ENCODE measurements at regions not wholly inside any gene's neighbourhood (a gene's known extent, or its start where the extent isn't known, plus 50 kb on each side); places are given as distances from the start of the nearest gene placed in this dataset.
"Not testable (repeated sequence)": the region's sequence is repeated elsewhere in the genome, so short reads cannot be mapped to it uniquely, and the experiment has no call there.

DNA sequence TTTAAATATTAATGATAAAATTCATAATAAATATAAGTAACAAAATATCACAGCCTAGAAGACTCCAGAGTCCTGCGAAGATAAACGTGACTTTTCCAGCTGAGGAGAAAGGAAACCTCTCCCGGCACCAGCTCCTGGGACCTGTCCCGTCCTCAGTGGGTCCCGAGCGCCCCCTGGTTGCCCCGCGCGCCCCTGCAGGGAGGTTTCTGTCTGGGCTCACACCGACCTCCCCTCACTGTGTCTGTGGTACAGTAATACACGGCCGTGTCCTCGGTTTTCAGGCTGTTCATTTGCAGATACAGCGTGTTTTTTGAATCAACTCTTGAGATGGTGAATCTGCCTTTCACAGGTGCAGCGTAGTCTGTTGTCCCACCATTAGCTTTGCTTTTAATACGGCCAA lies 478.7 kb downstream of the TP53TG3F start:
- H3K4me1 Mint-ChIP-seq; H3K9me3 ChIP-seq; H3K9me3 Mint-ChIP-seq; H3K4me3 ChIP-seq (ENCODE audit: control insufficient read depth in 1 of 2, extremely low read depth in 1 of 2, low read length in 1 of 2); H3K4me3 Mint-ChIP-seq; H3K4me1 ChIP-seq (ENCODE audit: control insufficient read depth in 1 of 2, extremely low read depth in 1 of 2, insufficient read depth in 2 of 2, low read length in 2 of 2); POLR2A ChIA-PET; CTCF ChIA-PET; H3K27ac ChIP-seq (ENCODE audit: low read length); DNase-seq; H3K36me3 ChIP-seq (ENCODE audit: control insufficient read depth in 2 of 2, extremely low read depth in 1 of 2, insufficient read depth in 1 of 2, low read length in 1 of 2); ATAC-seq (replicated peaks in 1 of 4); H3K27me3 ChIP-seq (replicated peaks in 1 of 2; ENCODE audit: control insufficient read depth in 2 of 2, extremely low read depth in 1 of 2, insufficient read depth in 2 of 2, low read length in 1 of 2); H3K27me3 Mint-ChIP-seq; H3K36me3 Mint-ChIP-seq; H3K27ac Mint-ChIP-seq: not testable (repeated sequence)
- no CpG with 5 or more reads among the region's 16 CpGs for WGBS (ENCODE audit: insufficient coverage)

GRCh38 chr16:33961536-33961935 lies 502.1 kb downstream of the TP53TG3F start:
- not testable (repeated sequence) for ATAC-seq (replicated peaks in 1 of 4)
- WGBS (ENCODE audit: insufficient coverage) = no CpG with 5 or more reads among the region's 7 CpGs

DNA sequence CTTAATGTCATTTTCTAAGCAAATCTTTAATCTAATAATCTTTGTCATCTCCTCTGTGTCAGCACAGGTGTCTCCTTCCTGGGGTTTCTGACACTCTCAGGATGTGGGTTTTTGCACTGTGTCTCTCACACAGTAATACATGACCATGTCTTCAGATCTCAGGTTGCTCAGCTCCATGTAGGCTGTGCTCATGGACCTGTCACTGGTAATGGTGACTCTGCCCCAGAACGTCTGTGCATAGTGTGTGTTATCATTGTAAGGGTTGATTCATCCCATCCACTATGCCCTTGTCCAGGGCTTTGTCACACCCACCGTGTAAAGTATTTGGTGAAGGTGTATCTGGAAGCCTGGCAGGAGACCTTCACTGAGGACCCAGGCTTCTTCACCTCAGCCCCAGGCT lies 506.1 kb downstream of the TP53TG3F start:
- H3K4me1 Mint-ChIP-seq; H3K27ac ChIP-seq (ENCODE audit: low read length); H3K36me3 Mint-ChIP-seq; H3K9me3 Mint-ChIP-seq; H3K27ac Mint-ChIP-seq; H3K4me3 ChIP-seq (ENCODE audit: control insufficient read depth in 1 of 2, extremely low read depth in 1 of 2, low read length in 1 of 2); H3K9me3 ChIP-seq; H3K36me3 ChIP-seq (ENCODE audit: control insufficient read depth in 2 of 2, extremely low read depth in 1 of 2, insufficient read depth in 1 of 2, low read length in 1 of 2); POLR2A ChIA-PET; DNase-seq; H3K27me3 ChIP-seq (replicated peaks in 1 of 2; ENCODE audit: control insufficient read depth in 2 of 2, extremely low read depth in 1 of 2, insufficient read depth in 2 of 2, low read length in 1 of 2); CTCF ChIA-PET; H3K4me1 ChIP-seq (ENCODE audit: control insufficient read depth in 1 of 2, extremely low read depth in 1 of 2, insufficient read depth in 2 of 2, low read length in 2 of 2); H3K4me3 Mint-ChIP-seq; H3K27me3 Mint-ChIP-seq: not testable (repeated sequence)
- WGBS (ENCODE audit: insufficient coverage) = no CpG with 5 or more reads among the region's 2 CpGs
- peak; percentile 34 to 55 (median 47) for ATAC-seq (replicated peaks in 1 of 4)

More at GRCh38 chr16:33961536-33961935, 502.1 kb downstream of the TP53TG3F start:
- H3K36me3 ChIP-seq (ENCODE audit: control insufficient read depth in 2 of 2, extremely low read depth in 1 of 2, insufficient read depth in 1 of 2, low read length in 1 of 2); H3K4me1 Mint-ChIP-seq; H3K4me3 ChIP-seq (ENCODE audit: control insufficient read depth in 1 of 2, extremely low read depth in 1 of 2, low read length in 1 of 2); H3K4me3 Mint-ChIP-seq; H3K27ac Mint-ChIP-seq; H3K27me3 ChIP-seq (replicated peaks in 1 of 2; ENCODE audit: control insufficient read depth in 2 of 2, extremely low read depth in 1 of 2, insufficient read depth in 2 of 2, low read length in 1 of 2); H3K27ac ChIP-seq (ENCODE audit: low read length); CTCF ChIA-PET; H3K9me3 ChIP-seq; H3K9me3 Mint-ChIP-seq; DNase-seq; H3K36me3 Mint-ChIP-seq; POLR2A ChIA-PET; H3K4me1 ChIP-seq (ENCODE audit: control insufficient read depth in 1 of 2, extremely low read depth in 1 of 2, insufficient read depth in 2 of 2, low read length in 2 of 2); H3K27me3 Mint-ChIP-seq: not testable (repeated sequence)

DNA sequence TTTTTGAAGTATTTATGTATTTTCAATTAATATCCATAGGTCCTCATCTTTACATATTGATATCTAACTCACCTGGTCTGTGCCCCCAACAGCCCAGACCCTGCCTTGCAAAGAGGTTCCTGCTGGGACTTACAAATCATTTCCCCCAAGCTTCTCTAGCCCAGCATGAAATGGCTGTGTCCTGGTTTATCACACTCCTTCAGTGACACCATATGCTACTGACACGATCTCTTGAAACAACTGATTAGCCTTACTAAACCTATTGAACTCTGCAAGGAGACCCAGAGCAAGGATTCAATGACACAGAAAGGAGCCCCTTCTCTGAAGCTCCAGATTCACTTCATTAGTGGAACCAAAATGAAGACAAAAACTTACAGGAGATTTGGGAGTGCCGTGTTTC lies 507.4 kb downstream of the TP53TG3F start:
- DNase-seq; H3K4me1 ChIP-seq (ENCODE audit: control insufficient read depth in 1 of 2, extremely low read depth in 1 of 2, insufficient read depth in 2 of 2, low read length in 2 of 2); H3K4me3 ChIP-seq (ENCODE audit: control insufficient read depth in 1 of 2, extremely low read depth in 1 of 2, low read length in 1 of 2); H3K27ac Mint-ChIP-seq; H3K4me3 Mint-ChIP-seq; H3K9me3 ChIP-seq; POLR2A ChIA-PET; ATAC-seq (replicated peaks in 1 of 4); H3K36me3 Mint-ChIP-seq; H3K36me3 ChIP-seq (ENCODE audit: control insufficient read depth in 2 of 2, extremely low read depth in 1 of 2, insufficient read depth in 1 of 2, low read length in 1 of 2); H3K4me1 Mint-ChIP-seq; CTCF ChIA-PET; H3K9me3 Mint-ChIP-seq; H3K27me3 Mint-ChIP-seq; H3K27me3 ChIP-seq (replicated peaks in 1 of 2; ENCODE audit: control insufficient read depth in 2 of 2, extremely low read depth in 1 of 2, insufficient read depth in 2 of 2, low read length in 1 of 2); H3K27ac ChIP-seq (ENCODE audit: low read length): not testable (repeated sequence)
- no CpG with 5 or more reads among the region's 2 CpGs for WGBS (ENCODE audit: insufficient coverage)

DNA sequence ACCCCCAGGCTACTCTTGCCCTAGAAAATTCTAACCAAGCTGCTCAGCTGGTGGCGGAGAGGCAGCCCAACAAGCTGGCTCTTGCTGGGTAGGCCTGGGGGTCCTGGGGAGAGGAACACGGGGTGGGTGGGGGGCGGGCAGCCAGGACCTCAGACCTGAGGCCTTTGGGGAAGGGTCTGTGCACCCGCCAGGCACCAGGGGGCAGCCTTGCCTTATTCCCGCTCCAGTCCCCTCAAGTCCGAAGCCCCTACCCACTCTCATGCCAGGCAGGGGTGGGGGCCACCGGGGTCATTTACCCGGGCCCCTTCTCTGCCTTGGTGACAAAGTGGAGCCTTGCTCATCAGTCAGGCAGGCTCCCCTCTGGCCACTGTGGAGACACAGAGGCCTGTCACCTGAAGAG lies 515.1 kb downstream of the TP53TG3F start:
- not testable (repeated sequence) for H3K9me3 ChIP-seq

GRCh38 chr16:33975744-33976143 lies 516.3 kb downstream of the TP53TG3F start:
- H3K27me3 ChIP-seq (replicated peaks in 1 of 2; ENCODE audit: control insufficient read depth in 2 of 2, extremely low read depth in 1 of 2, insufficient read depth in 2 of 2, low read length in 1 of 2); H3K27ac ChIP-seq (ENCODE audit: low read length); H3K4me3 ChIP-seq (ENCODE audit: control insufficient read depth in 1 of 2, extremely low read depth in 1 of 2, low read length in 1 of 2); POLR2A ChIA-PET; H3K4me1 Mint-ChIP-seq; DNase-seq; H3K27me3 Mint-ChIP-seq; H3K9me3 ChIP-seq; H3K4me3 Mint-ChIP-seq; H3K9me3 Mint-ChIP-seq; ATAC-seq (replicated peaks in 1 of 4); H3K36me3 Mint-ChIP-seq; H3K4me1 ChIP-seq (ENCODE audit: control insufficient read depth in 1 of 2, extremely low read depth in 1 of 2, insufficient read depth in 2 of 2, low read length in 2 of 2); H3K36me3 ChIP-seq (ENCODE audit: control insufficient read depth in 2 of 2, extremely low read depth in 1 of 2, insufficient read depth in 1 of 2, low read length in 1 of 2); CTCF ChIA-PET; H3K27ac Mint-ChIP-seq: not testable (repeated sequence)
- no CpG with 5 or more reads among the region's 55 CpGs for WGBS (ENCODE audit: insufficient coverage)

More for the DNA sequence above, 515.1 kb downstream of the TP53TG3F start:
- no CpG with 5 or more reads among the region's 8 CpGs for WGBS (ENCODE audit: insufficient coverage)
- H3K4me3 ChIP-seq (ENCODE audit: control insufficient read depth in 1 of 2, extremely low read depth in 1 of 2, low read length in 1 of 2); H3K4me1 ChIP-seq (ENCODE audit: control insufficient read depth in 1 of 2, extremely low read depth in 1 of 2, insufficient read depth in 2 of 2, low read length in 2 of 2); DNase-seq; CTCF ChIA-PET; H3K4me1 Mint-ChIP-seq; H3K27me3 Mint-ChIP-seq; H3K27ac Mint-ChIP-seq; H3K36me3 ChIP-seq (ENCODE audit: control insufficient read depth in 2 of 2, extremely low read depth in 1 of 2, insufficient read depth in 1 of 2, low read length in 1 of 2); H3K27ac ChIP-seq (ENCODE audit: low read length); H3K4me3 Mint-ChIP-seq; ATAC-seq (replicated peaks in 1 of 4); H3K9me3 Mint-ChIP-seq; POLR2A ChIA-PET; H3K27me3 ChIP-seq (replicated peaks in 1 of 2; ENCODE audit: control insufficient read depth in 2 of 2, extremely low read depth in 1 of 2, insufficient read depth in 2 of 2, low read length in 1 of 2); H3K36me3 Mint-ChIP-seq: not testable (repeated sequence)

DNA sequence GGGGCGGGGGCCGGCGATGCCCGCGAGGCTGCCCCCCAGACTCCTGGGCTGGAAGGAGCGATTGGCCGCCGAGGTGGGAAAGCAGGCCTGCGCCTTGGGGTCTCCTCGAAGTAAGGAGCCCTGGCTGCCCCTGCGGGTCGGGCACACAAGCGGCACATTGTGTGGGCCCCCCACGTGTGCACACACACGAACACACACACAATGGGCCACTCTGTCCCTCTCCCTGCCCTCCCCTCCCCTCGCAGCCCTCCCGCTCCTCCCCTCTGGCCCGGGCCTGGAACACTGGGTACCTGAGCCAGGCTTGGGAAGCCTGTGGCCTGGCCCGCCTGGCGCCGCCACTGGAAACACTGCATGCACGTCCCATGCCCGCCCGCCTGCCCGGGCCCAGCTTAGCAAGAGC lies 517.1 kb downstream of the TP53TG3F start:
- CTCF ChIA-PET; H3K4me1 Mint-ChIP-seq; H3K27me3 ChIP-seq (replicated peaks in 1 of 2; ENCODE audit: control insufficient read depth in 2 of 2, extremely low read depth in 1 of 2, insufficient read depth in 2 of 2, low read length in 1 of 2); H3K9me3 ChIP-seq; H3K9me3 Mint-ChIP-seq; H3K4me3 Mint-ChIP-seq; POLR2A ChIA-PET; ATAC-seq (replicated peaks in 1 of 4); H3K36me3 ChIP-seq (ENCODE audit: control insufficient read depth in 2 of 2, extremely low read depth in 1 of 2, insufficient read depth in 1 of 2, low read length in 1 of 2); H3K4me3 ChIP-seq (ENCODE audit: control insufficient read depth in 1 of 2, extremely low read depth in 1 of 2, low read length in 1 of 2); DNase-seq; H3K27ac Mint-ChIP-seq; H3K27ac ChIP-seq (ENCODE audit: low read length); H3K27me3 Mint-ChIP-seq; H3K36me3 Mint-ChIP-seq; H3K4me1 ChIP-seq (ENCODE audit: control insufficient read depth in 1 of 2, extremely low read depth in 1 of 2, insufficient read depth in 2 of 2, low read length in 2 of 2): not testable (repeated sequence)
- 87% methylated on average over 3 of the region's 25 CpGs for WGBS (ENCODE audit: insufficient coverage)

All from T-cell (primary cell).